K562 (cell line): ENCODE measurements at regions not wholly inside any gene's neighbourhood (a gene's known extent, or its start where the extent isn't known, plus 50 kb on each side); places are given as distances from the start of the nearest gene placed in this dataset.

Experiments used
- ATAC-seq: fragments of 200-7000 bp; cut with Tn5 transposase; 3 replicates; pipeline ENCODE4 v1.9.1; 2020; ENCODE audit warnings: moderate library complexity
- BruUV-seq: library from RNA; stranded (reverse); fragments of 400-500 nt; replicated peaks from 2 replicates; lab custom pipeline; 2021; lab: Mats Ljungman, UMichigan
- CTCF ChIA-PET: fragments of 300-600 bp; formaldehyde crosslinking; extraction: SDS; loops from one replicate; lab custom pipeline; 2021; ENCODE audit warnings: low intra/inter-chr PET ratio; lab: Yijun Ruan, JAX
- POLR2A ChIA-PET: fragments of 300-600, 350-650 bp; sonication (Branson Sonifier 250); formaldehyde crosslinking; extraction: SDS; loops from one replicate; lab custom pipeline; 2021; ENCODE audit warnings: antibody characterized with exemption, inconsistent platforms; lab: Yijun Ruan, JAX
- DNase-seq, 4 experiments: peaks; one replicate each; pipeline versions ENCODE4 v3.0.0 to v3.0.0-alpha.2; 2011 to 2018; ENCODE audit warnings: low spot score in 3 of 4, mixed read lengths in 3 of 4; ENCODE audit errors: extremely low read depth in 1 of 4
- FAIRE-seq: peaks from 2 replicates; lab custom pipeline; 2011; peaks lifted over from hg19 to GRCh38; lab: Jason Lieb, UNC
- H2AFZ ChIP-seq: 2 replicates; pipeline ENCODE4 v1.6.0; 2011; ENCODE audit warnings: low read depth, low read length, control low read depth, inconsistent platforms
- H3K27ac ChIP-seq: fragments of 200-600 bp; 3 replicates; pipeline ENCODE4 v1.8.0; 2011; ENCODE audit warnings: low read depth, mild to moderate bottlenecking, control low read depth, inconsistent platforms, low read length, moderate library complexity, mixed read lengths; ENCODE audit errors: extremely low read depth
- H3K27me3 ChIP-seq, 2 experiments: fragments of 300-600 bp in 1 of 2; 2 replicates in 1 of 2; 3 replicates in 1 of 2; pipeline versions ENCODE4 v1.6.0 to v1.8.0; 2011; ENCODE audit warnings: inconsistent platforms in 2 of 2, low read length in 2 of 2, mild to moderate bottlenecking in 1 of 2, mixed read lengths in 1 of 2, moderate library complexity in 1 of 2; ENCODE audit not compliant: control insufficient read depth in 2 of 2, insufficient read depth in 2 of 2
- H3K36me3 ChIP-seq: fragments of 300-600 bp; 3 replicates; pipeline ENCODE4 v1.8.0; 2011; ENCODE audit warnings: mild to moderate bottlenecking, low read length, inconsistent platforms; ENCODE audit not compliant: control insufficient read depth, insufficient read depth
- H3K4me1 ChIP-seq, 2 experiments: fragments of 200-600 bp in 1 of 2; replicated peaks in 1 of 2; 2 replicates in 1 of 2; 3 replicates in 1 of 2; pipeline versions ENCODE4 v1.5.1 to v1.8.0; 2011; ENCODE audit warnings: inconsistent platforms in 2 of 2, low read length in 2 of 2, mild to moderate bottlenecking in 1 of 2, mixed read lengths in 1 of 2, moderate library complexity in 1 of 2; ENCODE audit not compliant: control insufficient read depth in 2 of 2, insufficient read depth in 2 of 2
- H3K4me2 ChIP-seq: 2 replicates; pipeline ENCODE4 v1.6.1; 2011; ENCODE audit warnings: low read length, control low read depth, inconsistent platforms, mixed read lengths; ENCODE audit not compliant: insufficient read depth
- H3K4me3 ChIP-seq: fragments of 200-600 bp; sonication (generic), shearing (Covaris generic); 2 replicates; pipeline ENCODE4 v1.5.1; 2016; ENCODE audit warnings: control low read depth, inconsistent platforms
- H3K79me2 ChIP-seq: fragments of 200-600 bp; 3 replicates; pipeline ENCODE4 v1.8.0; 2011; ENCODE audit warnings: low read length, inconsistent platforms; ENCODE audit not compliant: control insufficient read depth, insufficient read depth
- H3K9ac ChIP-seq, 2 experiments: 2 replicates each; pipeline versions ENCODE4 v1.6.0 to v1.6.1; 2011; ENCODE audit warnings: low read depth in 2 of 2, low read length in 2 of 2, control low read depth in 1 of 2, inconsistent platforms in 1 of 2, mild to moderate bottlenecking in 1 of 2, mixed read lengths in 1 of 2; ENCODE audit not compliant: insufficient read depth in 1 of 2
- H3K9me1 ChIP-seq: one replicate; pipeline ENCODE4 v1.6.0; 2011; ENCODE audit warnings: inconsistent platforms, mild to moderate bottlenecking, low read length, moderate library complexity; ENCODE audit not compliant: control insufficient read depth, insufficient read depth
- H3K9me3 ChIP-seq: replicated peaks from 2 replicates; pipeline ENCODE4 v1.5.1; 2011; ENCODE audit warnings: low read depth, low read length, inconsistent platforms; ENCODE audit not compliant: control insufficient read depth, insufficient read depth
- H4K20me1 ChIP-seq: replicated peaks from 2 replicates; pipeline ENCODE4 v1.6.1; 2011; ENCODE audit warnings: low read length, inconsistent platforms, mixed read lengths; ENCODE audit not compliant: control insufficient read depth, insufficient read depth
- C11orf30 ChIP-seq: fragments of 450-650 bp; IDR thresholded peaks from 2 replicates; pipeline ENCODE4 v1.6.1; 2016; ENCODE audit warnings: low read depth, mild to moderate bottlenecking
- CBX1 ChIP-seq: sonication (generic); IDR thresholded peaks from 2 replicates; pipeline ENCODE4 v1.6.1; 2016; ENCODE audit warnings: antibody characterized with exemption, low read depth, mild to moderate bottlenecking
- DIDO1 ChIP-seq: fragments of 450-650 bp; IDR thresholded peaks from 2 replicates; pipeline ENCODE4 v1.6.1; 2016; ENCODE audit warnings: low read depth, missing biosample characterization, missing genetic modification characterization
- ETV5 ChIP-seq: sonication (generic); formaldehyde crosslinking; IDR thresholded peaks from 2 replicates; pipeline ENCODE4 v1.4.0; 2020; ENCODE audit warnings: low read depth, mild to moderate bottlenecking, missing genetic modification reagents
- FOXK1 ChIP-seq: sonication (generic); formaldehyde crosslinking; IDR thresholded peaks from 2 replicates; pipeline ENCODE4 v1.8.0; 2022; ENCODE audit warnings: missing genetic modification reagents, mild to moderate bottlenecking, borderline replicate concordance
- JUNB ChIP-seq: fragments of 450-650 bp; formaldehyde crosslinking; conservative IDR thresholded peaks from 2 replicates; pipeline ENCODE4 v1.4.0; 2020; ENCODE audit warnings: mild to moderate bottlenecking
- MITF ChIP-seq: IDR thresholded peaks from 2 replicates; pipeline ENCODE4 v1.6.1; 2014; ENCODE audit warnings: antibody characterized with exemption
- MTF1 ChIP-seq: fragments of 250-450 bp; sonication (Bioruptor Pico); IDR thresholded peaks from 2 replicates; pipeline ENCODE4 v1.9.0; 2021; ENCODE audit warnings: moderate library complexity, mild to moderate bottlenecking, inconsistent platforms, borderline replicate concordance
- MXI1 ChIP-seq: IDR thresholded peaks from 2 replicates; pipeline ENCODE4 v1.6.1; 2011; ENCODE audit warnings: low read depth, mild to moderate bottlenecking, improper control_type of control experiment, low read length
- NR3C1 ChIP-seq: sonication (generic); formaldehyde crosslinking; IDR thresholded peaks from 2 replicates; pipeline ENCODE4 v1.8.1; 2022; ENCODE audit warnings: missing genetic modification reagents
- PYGO2 ChIP-seq: fragments of 450-650 bp; IDR thresholded peaks from 2 replicates; pipeline ENCODE4 v1.6.1; 2016; ENCODE audit warnings: mild to moderate bottlenecking, missing genetic modification characterization, moderate library complexity, missing compliant biosample characterization
- RBM15 ChIP-seq: fragments of 200-400 bp; formaldehyde crosslinking; IDR thresholded peaks from 2 replicates; pipeline ENCODE4 v1.6.1; 2018; ENCODE audit warnings: mild to moderate bottlenecking, low read length, moderate library complexity; ENCODE audit not compliant: insufficient read depth
- RHOXF2B ChIP-seq: fragments of 250-450 bp; sonication (Bioruptor Pico); conservative IDR thresholded peaks from 2 replicates; pipeline ENCODE4 v1.5.1; 2021
- SIX5 ChIP-seq, 2 experiments: IDR thresholded peaks; 2 replicates each; pipeline ENCODE4 v1.6.1; 2011; ENCODE audit warnings: low read length in 2 of 2, borderline replicate concordance in 1 of 2, low read depth in 1 of 2, mild to moderate bottlenecking in 1 of 2, moderate library complexity in 1 of 2; ENCODE audit not compliant: insufficient read depth in 1 of 2
- TBL1XR1 ChIP-seq, 2 experiments: IDR thresholded peaks; 2 replicates each; pipeline ENCODE4 v1.6.1; 2012; ENCODE audit warnings: improper control_type of control experiment in 2 of 2, low read length in 2 of 2, mild to moderate bottlenecking in 1 of 2
- ZNF12 ChIP-seq: sonication (generic); formaldehyde crosslinking; IDR thresholded peaks from 2 replicates; pipeline ENCODE4 v1.4.0; 2020; ENCODE audit warnings: mild to moderate bottlenecking, missing genetic modification reagents
- in situ Hi-C: fragments of 300-500 bp; cut with MboI; formaldehyde crosslinking; loops from 4 replicates; pipeline ENCODE4 v1.15.0; 2018; ENCODE audit warnings: inconsistent platforms, mixed read lengths
- intact Hi-C: fragments of 100-400 bp; cut with micrococcal nuclease; formaldehyde crosslinking; loops from 2 replicates; pipeline ENCODE4 v1.14.2; 2022

GRCh38 chr2:67888351-67889005 lies 174.3 kb downstream of the C1D start:
- no TSS peak for BruUV-seq
- DNase-seq = no peak
- no peak for ATAC-seq
- CTCF ChIA-PET = no interaction called here
- no peaks in the 10 kb centered on the region for H3K79me2 ChIP-seq
- no peak overlapping the region for H3K4me2 ChIP-seq
- in situ Hi-C loops (no loop called here), intact Hi-C loops (loop anchor here (5.0 kb wide), 1 partner anchor 51 kb away; no protein-coding TSS in a partner anchor)
- no peak overlapping the region for H3K4me3 ChIP-seq
- TF ChIP-seq DIDO1 (tag) (no peak), FOXK1 (CRISPR knock-in tag) (no peak), ZNF12 (no peak), ETV5 (CRISPR knock-in tag) (no peak), CBX1 (no peak), C11orf30 (no peak), RBM15 (no peak), MXI1 (no peak), MTF1 (CRISPR knock-in tag) (no peak), NR3C1 (CRISPR knock-in tag) (no peak), JUNB (no peak), RHOXF2B (CRISPR knock-in tag) (no peak), SIX5 (IDR thresholded peaks at IDR 0.05; ENCODE audit: borderline replicate concordance in 1 of 2, insufficient read depth in 1 of 2, low read depth in 1 of 2, low read length in 2 of 2) (no peak), PYGO2 (tag) (no peak), TBL1XR1 (IDR thresholded peaks at IDR 0.05; ENCODE audit: low read length in 2 of 2) (no peak), MITF (no peak)
- H3K36me3 ChIP-seq = no peaks in the 10 kb centered on the region
- no peaks in the 10 kb centered on the region for H3K9me3 ChIP-seq
- no peaks in the 10 kb centered on the region for H3K9me1 ChIP-seq
- no peak overlapping the region for H3K27ac ChIP-seq
- POLR2A ChIA-PET = no interaction called here
- H3K9ac ChIP-seq = no peak overlapping the region
- no peaks in the 10 kb centered on the region for H4K20me1 ChIP-seq
- no peaks in the 10 kb centered on the region for H3K4me1 ChIP-seq
- no peaks in the 10 kb centered on the region; a peak in 1 of 5 replicates for H3K27me3 ChIP-seq
- FAIRE-seq = no peak
- no peak overlapping the region for H2AFZ ChIP-seq
